AG08395 (cell line): ENCODE measurements at regions not wholly inside any gene's neighbourhood (a gene's known extent, or its start where the extent isn't known, plus 50 kb on each side); places are given as distances from the start of the nearest gene placed in this dataset.

ENCODE experiments used
- DNase-seq: peaks from one replicate; pipeline ENCODE4 v3.0.0; 2012; ENCODE audit warnings: mixed read lengths, low spot score

GRCh38 chr10:113442336-113442735 is 110.5 kb upstream of the HABP2 start:
- DNase-seq, result no peak

- DNase-seq, result no peak
These were observed 109.5 kb upstream of the HABP2 start for GRCh38 chr10:113443141-113443925.

GRCh38 chr10:113444766-113445365 is 108.0 kb upstream of the HABP2 start:
- DNase-seq, result no peak

- no peak for DNase-seq
These were observed 107.1 kb upstream of the HABP2 start for GRCh38 chr10:113445736-113446135.

- DNase-seq, result no peak
These were observed 106.1 kb upstream of the HABP2 start for GRCh38 chr10:113446739-113447138.

- no peak for DNase-seq
These were observed 105.6 kb upstream of the HABP2 start for GRCh38 chr10:113447278-113447677.

- DNase-seq, result peak; percentile 48
These were observed 103.7 kb upstream of the HABP2 start for GRCh38 chr10:113449006-113449695.

- DNase-seq, result no peak
These were observed 102.6 kb upstream of the HABP2 start for GRCh38 chr10:113450046-113450804.

GRCh38 chr10:113450906-113451305 is 101.9 kb upstream of the HABP2 start:
- DNase-seq, result no peak

GRCh38 chr10:113452146-113452845 is 100.6 kb upstream of the HABP2 start:
- DNase-seq, result no peak

- DNase-seq, result no peak
These were observed 99.5 kb upstream of the HABP2 start for GRCh38 chr10:113453351-113453750.

GRCh38 chr10:113454341-113455061 is 98.4 kb upstream of the HABP2 start:
- peak; percentile 73 for DNase-seq

GRCh38 chr10:113455947-113456346 is 96.9 kb upstream of the HABP2 start:
- DNase-seq, result no peak

- no peak for DNase-seq
These were observed 96.1 kb upstream of the HABP2 start for GRCh38 chr10:113456741-113457140.

GRCh38 chr10:113457408-113457807 is 95.4 kb upstream of the HABP2 start:
- DNase-seq, result no peak

- no peak for DNase-seq
These were observed 94.4 kb upstream of the HABP2 start for GRCh38 chr10:113458451-113458850.

GRCh38 chr10:113458944-113459343 is 93.9 kb upstream of the HABP2 start:
- no peak for DNase-seq

- no peak for DNase-seq
These were observed 93.1 kb upstream of the HABP2 start for GRCh38 chr10:113459626-113460280.

GRCh38 chr10:113463083-113463482 is 89.8 kb upstream of the HABP2 start:
- no peak for DNase-seq

- DNase-seq, result peak; percentile 31
These were observed 89.1 kb upstream of the HABP2 start for GRCh38 chr10:113463777-113464176.

- DNase-seq, result peak; percentile 14
These were observed 83.1 kb upstream of the HABP2 start for GRCh38 chr10:113469796-113470195.
